DOHH2 (cell line): ENCODE measurements at regions not wholly inside any gene's neighbourhood (a gene's known extent, or its start where the extent isn't known, plus 50 kb on each side); places are given as distances from the start of the nearest gene placed in this dataset.

Experiments
- CTCF ChIP-seq: fragments of 200-600 bp; sonication (generic); IDR thresholded peaks from one replicate; pipeline ENCODE4 v1.5.1; 2014; ENCODE audit warnings: antibody characterized with exemption, mild to moderate bottlenecking, low read depth, low read length; ENCODE audit not compliant: poor library complexity, severe bottlenecking
- EZH2phosphoT487 ChIP-seq: fragments of 200-600 bp; sonication (generic); IDR thresholded peaks from 2 replicates; pipeline ENCODE4 v1.6.1; 2017; ENCODE audit warnings: borderline replicate concordance, mild to moderate bottlenecking, antibody characterized with exemption, low read length, moderate library complexity, mixed read lengths

- TF ChIP-seq CTCF (no peak), EZH2phosphoT487 (no peak)
These were observed 175.1 kb downstream of the SOX9 start for GRCh38 chr17:72295916-72296315.
